Dendritic cell treated with granulocyte-macrophage colony-stimulating factor and Interleukin-4, amounts not matched to agents 40 ng/mL and 50 ng/mL, for 4 days (primary cell): ENCODE measurements at regions not wholly inside any gene's neighbourhood (a gene's known extent, or its start where the extent isn't known, plus 50 kb on each side); places are given as distances from the start of the nearest gene placed in this dataset.

Experiments
- H3K27ac Mint-ChIP-seq: one replicate; pipeline ENCODE4 v1.8.0; 2022; ENCODE audit warnings: mild to moderate bottlenecking, mixed read lengths
- H3K27me3 Mint-ChIP-seq: one replicate; pipeline ENCODE4 v1.8.0; 2022; ENCODE audit warnings: mild to moderate bottlenecking, mixed read lengths
- H3K36me3 Mint-ChIP-seq: one replicate; pipeline ENCODE4 v1.8.0; 2022; ENCODE audit warnings: low read depth, mixed read lengths
- H3K4me1 Mint-ChIP-seq: one replicate; pipeline ENCODE4 v1.8.0; 2022; ENCODE audit warnings: low read depth, mixed read lengths
- H3K4me3 Mint-ChIP-seq: one replicate; pipeline ENCODE4 v1.8.0; 2022; ENCODE audit warnings: mild to moderate bottlenecking, moderate library complexity, mixed read lengths
- H3K9me3 Mint-ChIP-seq: one replicate; pipeline ENCODE4 v1.8.0; 2022; ENCODE audit warnings: mixed read lengths
- intact Hi-C: fragments of 100-400 bp; cut with micrococcal nuclease; formaldehyde crosslinking; loops from one replicate; pipeline ENCODE4 v1.15.0; 2022

GRCh38 chr2:226337941-226338600, 461.5 kb downstream of the IRS1 start:
- intact Hi-C loops, result no loop called here
- H3K9me3 Mint-ChIP-seq, result peaks cover 7% of the 10 kb centered on the region

GRCh38 chr2:226336283-226336682, 463.3 kb downstream of the IRS1 start:
- H3K27me3 Mint-ChIP-seq, result no peaks in the 10 kb centered on the region
- no peaks in the 10 kb centered on the region for H3K36me3 Mint-ChIP-seq
- H3K27ac Mint-ChIP-seq, result no peak overlapping the region
- no peak overlapping the region for H3K4me3 Mint-ChIP-seq
- H3K9me3 Mint-ChIP-seq, result peaks cover 23% of the 10 kb centered on the region
- H3K4me1 Mint-ChIP-seq, result peaks cover 23% of the 10 kb centered on the region
- intact Hi-C loops, result no loop called here

More at GRCh38 chr2:226337941-226338600, 461.5 kb downstream of the IRS1 start:
- Mint-ChIP-seq H3K36me3 (no peaks in the 10 kb centered on the region), H3K4me3 (no peak overlapping the region), H3K27ac (no peak overlapping the region), H3K27me3 (no peaks in the 10 kb centered on the region), H3K4me1 (peaks cover 21% of the 10 kb centered on the region)

- H3K36me3 Mint-ChIP-seq, result no peaks in the 10 kb centered on the region
These were observed 464.5 kb downstream of the IRS1 start for GRCh38 chr2:226334981-226335720.

GRCh38 chr2:226333388-226333787, 466.2 kb downstream of the IRS1 start:
- H3K27me3 Mint-ChIP-seq, result no peaks in the 10 kb centered on the region
- H3K4me1 Mint-ChIP-seq, result peaks cover 17% of the 10 kb centered on the region
- no peaks in the 10 kb centered on the region for H3K36me3 Mint-ChIP-seq
- H3K9me3 Mint-ChIP-seq, result peaks cover 23% of the 10 kb centered on the region
- intact Hi-C loops, result no loop called here
- H3K27ac Mint-ChIP-seq, result no peak overlapping the region
- no peak overlapping the region for H3K4me3 Mint-ChIP-seq

More at GRCh38 chr2:226334981-226335720, 464.5 kb downstream of the IRS1 start:
- intact Hi-C loops, result no loop called here
- Mint-ChIP-seq H3K4me3 (no peak overlapping the region), H3K4me1 (peaks cover 23% of the 10 kb centered on the region), H3K9me3 (peaks cover 23% of the 10 kb centered on the region), H3K27ac (no peak overlapping the region), H3K27me3 (no peaks in the 10 kb centered on the region)

GRCh38 chr2:226330206-226330605, 469.4 kb downstream of the IRS1 start:
- Mint-ChIP-seq H3K4me1 (peaks cover 13% of the 10 kb centered on the region), H3K4me3 (no peak overlapping the region), H3K27ac (no peak overlapping the region), H3K36me3 (no peaks in the 10 kb centered on the region), H3K27me3 (no peaks in the 10 kb centered on the region), H3K9me3 (peaks cover 23% of the 10 kb centered on the region)
- intact Hi-C loops, result no loop called here

GRCh38 chr2:226329180-226329579, 470.4 kb downstream of the IRS1 start:
- intact Hi-C loops, result no loop called here
- Mint-ChIP-seq H3K9me3 (peaks cover 23% of the 10 kb centered on the region), H3K36me3 (no peaks in the 10 kb centered on the region), H3K4me3 (no peak overlapping the region), H3K27ac (no peak overlapping the region), H3K27me3 (no peaks in the 10 kb centered on the region), H3K4me1 (peaks cover 14% of the 10 kb centered on the region)

- Mint-ChIP-seq H3K27ac (no peak overlapping the region), H3K4me1 (peaks cover 6% of the 10 kb centered on the region), H3K9me3 (peaks cover 14% of the 10 kb centered on the region), H3K4me3 (no peak overlapping the region), H3K36me3 (no peaks in the 10 kb centered on the region), H3K27me3 (no peaks in the 10 kb centered on the region)
- intact Hi-C loops, result no loop called here
These were observed 471.8 kb downstream of the IRS1 start for GRCh38 chr2:226327830-226328229.

- Mint-ChIP-seq H3K36me3 (no peaks in the 10 kb centered on the region), H3K9me3 (no peaks in the 10 kb centered on the region), H3K4me1 (peaks cover 6% of the 10 kb centered on the region), H3K27ac (no peak overlapping the region), H3K4me3 (no peak overlapping the region), H3K27me3 (no peaks in the 10 kb centered on the region)
- intact Hi-C loops, result no loop called here
These were observed 474.1 kb downstream of the IRS1 start for GRCh38 chr2:226325526-226325925.

GRCh38 chr2:226320076-226320948, 479.3 kb downstream of the IRS1 start:
- Mint-ChIP-seq H3K36me3 (no peaks in the 10 kb centered on the region), H3K27ac (no peak overlapping the region), H3K9me3 (peaks cover 9% of the 10 kb centered on the region), H3K4me1 (peaks cover 16% of the 10 kb centered on the region), H3K27me3 (no peaks in the 10 kb centered on the region), H3K4me3 (no peak overlapping the region)
- intact Hi-C loops, result no loop called here

- Mint-ChIP-seq H3K4me1 (peaks cover 11% of the 10 kb centered on the region), H3K9me3 (peaks cover 9% of the 10 kb centered on the region), H3K4me3 (no peak overlapping the region), H3K27me3 (no peaks in the 10 kb centered on the region), H3K27ac (no peak overlapping the region), H3K36me3 (no peaks in the 10 kb centered on the region)
- intact Hi-C loops, result no loop called here
These were observed 481.6 kb downstream of the IRS1 start for GRCh38 chr2:226317970-226318369.

- Mint-ChIP-seq H3K27ac (no peak overlapping the region), H3K36me3 (no peaks in the 10 kb centered on the region), H3K4me3 (no peak overlapping the region), H3K27me3 (no peaks in the 10 kb centered on the region), H3K4me1 (peaks cover 9% of the 10 kb centered on the region), H3K9me3 (peaks cover 1% of the 10 kb centered on the region)
- intact Hi-C loops, result no loop called here
These were observed 486.6 kb downstream of the IRS1 start for GRCh38 chr2:226313060-226313459.

- peaks cover 4% of the 10 kb centered on the region for H3K4me1 Mint-ChIP-seq
- H3K4me3 Mint-ChIP-seq, result no peak overlapping the region
- H3K27me3 Mint-ChIP-seq, result no peaks in the 10 kb centered on the region
- H3K36me3 Mint-ChIP-seq, result no peaks in the 10 kb centered on the region
- no peaks in the 10 kb centered on the region for H3K9me3 Mint-ChIP-seq
- H3K27ac Mint-ChIP-seq, result no peak overlapping the region
- intact Hi-C loops, result no loop called here
These were observed 487.5 kb downstream of the IRS1 start for GRCh38 chr2:226312155-226312554.

GRCh38 chr2:226310146-226310545, 489.5 kb downstream of the IRS1 start:
- intact Hi-C loops, result no loop called here
- Mint-ChIP-seq H3K27ac (no peak overlapping the region), H3K9me3 (no peaks in the 10 kb centered on the region), H3K36me3 (no peaks in the 10 kb centered on the region), H3K27me3 (no peaks in the 10 kb centered on the region), H3K4me3 (no peak overlapping the region), H3K4me1 (peaks cover 6% of the 10 kb centered on the region)

- H3K9me3 Mint-ChIP-seq, result peaks cover 7% of the 10 kb centered on the region
- H3K4me1 Mint-ChIP-seq, result peaks cover 12% of the 10 kb centered on the region
- H3K27ac Mint-ChIP-seq, result no peak overlapping the region
- H3K4me3 Mint-ChIP-seq, result no peak overlapping the region
- intact Hi-C loops, result loop anchor here (10.0 kb wide), 1 partner anchor 116 kb away; no protein-coding TSS in a partner anchor
- H3K36me3 Mint-ChIP-seq, result no peaks in the 10 kb centered on the region
- H3K27me3 Mint-ChIP-seq, result no peaks in the 10 kb centered on the region
These were observed 490.6 kb downstream of the IRS1 start for GRCh38 chr2:226308986-226309385.
